Thoracic aorta (tissue), 2 donors: ENCODE measurements at regions not wholly inside any gene's neighbourhood (a gene's known extent, or its start where the extent isn't known, plus 50 kb on each side); places are given as distances from the start of the nearest gene placed in this dataset.

Experiments used
- ATAC-seq: fragments of 150-250 bp; one replicate; pipeline ENCODE4 v1.8.0; 2017; ENCODE audit warnings: low read depth; ENCODE audit not compliant: insufficient number of reproducible peaks, low FRiP score
- DNase-seq: peaks from one replicate; pipeline ENCODE4 v3.0.0-alpha.2; 2020; ENCODE audit warnings: low spot score
- H3K27ac ChIP-seq, 2 donors: fragments of 200-600 bp; sonication (generic); 1 replicate in 1 of 2; 2 replicates in 1 of 2; pipeline ENCODE4 v1.5.1; 2016; ENCODE audit warnings: mild to moderate bottlenecking in 2 of 2, moderate library complexity in 2 of 2
- H3K27me3 ChIP-seq: fragments of 200-600 bp; sonication (generic); replicated peaks from 2 replicates; pipeline ENCODE4 v1.6.0; 2016; ENCODE audit warnings: mild to moderate bottlenecking; ENCODE audit not compliant: insufficient read depth
- H3K36me3 ChIP-seq: fragments of 200-600 bp; sonication (generic); one replicate; pipeline ENCODE4 v1.5.1; 2016
- H3K4me1 ChIP-seq, 2 donors: fragments of 200-600 bp; sonication (generic); 1 replicate in 1 of 2; 2 replicates in 1 of 2; pipeline versions ENCODE4 v1.5.1 to v1.6.0; 2016; ENCODE audit warnings: low read depth in 2 of 2, mild to moderate bottlenecking in 1 of 2; ENCODE audit not compliant: control insufficient read depth in 1 of 2
- H3K4me3 ChIP-seq: fragments of 200-600 bp; sonication (generic); 2 replicates; pipeline ENCODE4 v1.5.1; 2016; ENCODE audit warnings: mild to moderate bottlenecking
- H3K9me3 ChIP-seq: fragments of 200-600 bp; sonication (generic); 2 replicates; pipeline ENCODE4 v1.5.1; 2016
- CTCF ChIP-seq: fragments of 200-600 bp; sonication (generic); IDR thresholded peaks from one replicate; pipeline ENCODE4 v1.5.1; 2019; ENCODE audit warnings: antibody characterized with exemption

GRCh38 chr6:164166996-164167395 is 752.5 kb downstream of the QKI start:
- Histone ChIP-seq H3K4me3 (no peak overlapping the region), H3K9me3 (no peaks in the 10 kb centered on the region), H3K27ac (no peak overlapping the region), H3K27me3 (no peaks in the 10 kb centered on the region), H3K4me1 (no peaks in the 10 kb centered on the region), H3K36me3 (no peaks in the 10 kb centered on the region)
- DNase-seq (no peak), ATAC-seq (no peak)
- no peak for TF ChIP-seq CTCF

- ATAC-seq (no peak), DNase-seq (no peak)
- H3K4me1 ChIP-seq, result no peaks in the 10 kb centered on the region
- H3K27me3 ChIP-seq, result no peaks in the 10 kb centered on the region
- no peaks in the 10 kb centered on the region for H3K9me3 ChIP-seq
- no peak for TF ChIP-seq CTCF
- no peaks in the 10 kb centered on the region for H3K36me3 ChIP-seq
- H3K27ac ChIP-seq, result no peak overlapping the region
- H3K4me3 ChIP-seq, result no peak overlapping the region
Observed at GRCh38 chr6:164166515-164166914, 752.0 kb downstream of the QKI start.

DNA sequence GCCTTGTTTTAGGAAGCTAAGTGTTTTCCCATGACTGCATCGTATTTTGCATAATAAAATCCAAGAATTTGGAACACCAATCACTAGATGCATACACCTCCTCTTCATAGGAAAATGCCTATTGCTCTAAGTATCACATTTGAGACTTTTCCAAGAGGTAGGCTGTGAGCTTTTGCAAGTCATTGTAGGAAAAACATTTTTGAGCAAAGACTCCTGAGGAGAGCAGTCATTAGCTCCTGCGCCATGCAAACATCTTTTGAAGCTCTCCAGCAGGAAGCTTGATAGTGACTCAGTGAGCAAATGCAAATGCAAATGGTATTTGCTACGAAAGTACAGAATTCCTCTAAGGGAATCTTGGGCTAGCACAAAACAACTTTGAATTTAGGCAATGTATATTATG is 750.4 kb downstream of the QKI start:
- ATAC-seq, result no peak

GRCh38 chr6:164163239-164163638 is 748.7 kb downstream of the QKI start:
- Histone ChIP-seq H3K9me3 (no peaks in the 10 kb centered on the region), H3K27ac (no peak overlapping the region), H3K4me1 (no peaks in the 10 kb centered on the region), H3K27me3 (no peaks in the 10 kb centered on the region), H3K4me3 (no peak overlapping the region), H3K36me3 (no peaks in the 10 kb centered on the region)
- TF ChIP-seq CTCF, result no peak
- no peak for ATAC-seq
- no peak for DNase-seq

More for the DNA sequence above, 750.4 kb downstream of the QKI start:
- H3K4me1 ChIP-seq, result no peaks in the 10 kb centered on the region
- no peak overlapping the region for H3K4me3 ChIP-seq
- H3K9me3 ChIP-seq, result no peaks in the 10 kb centered on the region
- no peak for DNase-seq
- no peak for TF ChIP-seq CTCF
- H3K27ac ChIP-seq, result no peak overlapping the region
- H3K27me3 ChIP-seq, result no peaks in the 10 kb centered on the region
- no peaks in the 10 kb centered on the region for H3K36me3 ChIP-seq

DNA sequence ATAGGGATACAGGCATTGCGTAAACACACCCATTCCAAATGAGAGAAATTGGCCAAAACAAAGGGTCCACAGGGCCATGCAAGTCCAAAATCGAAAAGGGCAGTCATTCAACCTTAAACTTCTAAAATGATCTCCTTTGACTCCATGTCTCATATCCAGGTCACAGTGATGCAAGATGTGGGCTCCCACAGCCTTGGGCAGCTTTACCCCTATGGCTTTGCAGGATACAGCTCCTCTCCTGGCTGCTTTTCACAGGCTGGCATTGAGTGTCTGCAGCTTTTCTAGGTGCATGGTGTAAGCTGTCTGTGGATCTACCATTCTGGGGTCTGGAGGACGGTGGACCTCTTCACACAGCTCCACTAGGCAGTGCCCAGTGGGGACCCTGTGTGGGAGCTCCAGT is 744.5 kb downstream of the QKI start:
- DNase-seq, result no peak
- TF ChIP-seq CTCF, result no peak
- no peak for ATAC-seq
- H3K36me3 ChIP-seq, result no peaks in the 10 kb centered on the region
- no peak overlapping the region for H3K27ac ChIP-seq
- no peaks in the 10 kb centered on the region for H3K27me3 ChIP-seq
- H3K9me3 ChIP-seq, result no peaks in the 10 kb centered on the region
- no peaks in the 10 kb centered on the region for H3K4me1 ChIP-seq
- no peak overlapping the region for H3K4me3 ChIP-seq
